ENCODE measurements at regions not wholly inside any gene's neighbourhood (a gene's known extent, or its start where the extent isn't known, plus 50 kb on each side); places are given as distances from the start of the nearest gene placed in this dataset.

DNA sequence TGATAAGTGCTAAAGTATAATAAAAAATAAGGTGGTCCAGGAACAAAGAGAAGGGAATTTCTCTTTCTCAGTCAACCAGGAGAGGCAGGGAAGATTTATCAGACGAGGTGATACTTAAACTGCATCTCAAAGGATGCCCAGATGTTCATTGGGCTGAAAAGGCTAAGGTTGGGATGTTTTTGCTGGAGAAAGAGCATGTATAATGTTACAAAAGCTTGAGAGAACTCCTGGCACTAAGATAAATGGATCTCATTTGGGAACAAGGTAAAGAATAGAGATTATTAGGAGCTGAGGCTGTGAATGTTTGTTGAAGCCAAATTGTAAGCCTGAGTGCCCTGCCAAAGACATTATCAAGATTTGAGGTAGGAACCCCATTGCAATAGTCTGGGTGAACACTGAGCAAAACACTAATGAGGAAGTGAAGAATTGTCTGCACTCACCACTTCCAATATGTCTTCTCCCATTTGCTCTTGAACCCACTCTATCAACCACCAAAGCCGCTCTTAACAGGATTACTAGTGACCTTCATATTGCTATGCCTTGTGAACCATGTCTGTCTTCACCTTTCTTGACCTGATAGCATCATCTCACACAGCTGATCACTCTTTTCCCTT is 149.0 kb upstream of the ARID2 start:
- no peak overlapping the region for H3K4me2 ChIP-seq (ENCODE audit: low read length)
- H3K9ac ChIP-seq (ENCODE audit: low read length) = no peak overlapping the region
- no peaks in the 10 kb centered on the region for H4K20me1 ChIP-seq (ENCODE audit: insufficient read depth, low read length)
- no peaks in the 10 kb centered on the region for H3K4me1 ChIP-seq (ENCODE audit: insufficient read depth, low read length, severe bottlenecking)
- H3K36me3 ChIP-seq (ENCODE audit: insufficient read depth, low read length) = no peaks in the 10 kb centered on the region
- H3K9me3 ChIP-seq (ENCODE audit: low read length) = no peaks in the 10 kb centered on the region
- H3K27ac ChIP-seq (ENCODE audit: low read depth, low read length, poor library complexity, severe bottlenecking) = no peak overlapping the region
- no peak for TF ChIP-seq EZH2 (IDR thresholded peaks at IDR 0.05; ENCODE audit: borderline replicate concordance, low read length)
- TF ChIP-seq, protein P1, sequence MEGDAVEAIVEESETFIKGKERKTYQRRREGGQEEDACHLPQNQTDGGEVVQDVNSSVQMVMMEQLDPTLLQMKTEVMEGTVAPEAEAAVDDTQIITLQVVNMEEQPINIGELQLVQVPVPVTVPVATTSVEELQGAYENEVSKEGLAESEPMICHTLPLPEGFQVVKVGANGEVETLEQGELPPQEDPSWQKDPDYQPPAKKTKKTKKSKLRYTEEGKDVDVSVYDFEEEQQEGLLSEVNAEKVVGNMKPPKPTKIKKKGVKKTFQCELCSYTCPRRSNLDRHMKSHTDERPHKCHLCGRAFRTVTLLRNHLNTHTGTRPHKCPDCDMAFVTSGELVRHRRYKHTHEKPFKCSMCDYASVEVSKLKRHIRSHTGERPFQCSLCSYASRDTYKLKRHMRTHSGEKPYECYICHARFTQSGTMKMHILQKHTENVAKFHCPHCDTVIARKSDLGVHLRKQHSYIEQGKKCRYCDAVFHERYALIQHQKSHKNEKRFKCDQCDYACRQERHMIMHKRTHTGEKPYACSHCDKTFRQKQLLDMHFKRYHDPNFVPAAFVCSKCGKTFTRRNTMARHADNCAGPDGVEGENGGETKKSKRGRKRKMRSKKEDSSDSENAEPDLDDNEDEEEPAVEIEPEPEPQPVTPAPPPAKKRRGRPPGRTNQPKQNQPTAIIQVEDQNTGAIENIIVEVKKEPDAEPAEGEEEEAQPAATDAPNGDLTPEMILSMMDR (IDR thresholded peaks at IDR 0.05; ENCODE audit: low read length) = no peak
- H3K9me2 ChIP-seq (ENCODE audit: low read depth, low read length) = no peaks in the 10 kb centered on the region
- H2AFZ ChIP-seq (ENCODE audit: low read length) = no peak overlapping the region
- H3K27me3 ChIP-seq (ENCODE audit: insufficient read depth, low read length) = no peaks in the 10 kb centered on the region; the same call in 1 of the 2 replicates
- no peaks in the 10 kb centered on the region for H3K79me2 ChIP-seq (ENCODE audit: insufficient read depth, low read length)
- no peak overlapping the region for H3K4me3 ChIP-seq (ENCODE audit: low read depth, low read length, poor library complexity, severe bottlenecking)
- no peaks in the 10 kb centered on the region for H3F3A ChIP-seq (ENCODE audit: insufficient read depth, low read length)

GRCh38 chr12:45581112-45581511 is 148.4 kb upstream of the ARID2 start:
- Histone ChIP-seq H3K27me3 (ENCODE audit: insufficient read depth, low read length) (no peaks in the 10 kb centered on the region; the same call in 1 of the 2 replicates), H2AFZ (ENCODE audit: low read length) (no peak overlapping the region), H3K79me2 (ENCODE audit: insufficient read depth, low read length) (no peaks in the 10 kb centered on the region), H4K20me1 (ENCODE audit: insufficient read depth, low read length) (no peaks in the 10 kb centered on the region), H3K9me2 (ENCODE audit: low read depth, low read length) (no peaks in the 10 kb centered on the region), H3K9ac (ENCODE audit: low read length) (no peak overlapping the region), H3F3A (ENCODE audit: insufficient read depth, low read length) (no peaks in the 10 kb centered on the region), H3K9me3 (ENCODE audit: low read length) (no peaks in the 10 kb centered on the region), H3K27ac (ENCODE audit: low read depth, low read length, poor library complexity, severe bottlenecking) (no peak overlapping the region), H3K4me3 (ENCODE audit: low read depth, low read length, poor library complexity, severe bottlenecking) (no peak overlapping the region), H3K4me2 (ENCODE audit: low read length) (no peak overlapping the region), H3K4me1 (ENCODE audit: insufficient read depth, low read length, severe bottlenecking) (no peaks in the 10 kb centered on the region), H3K36me3 (ENCODE audit: insufficient read depth, low read length) (no peaks in the 10 kb centered on the region)
- TF ChIP-seq, protein P1 (IDR thresholded peaks at IDR 0.05; ENCODE audit: low read length) = no peak
- no peak for TF ChIP-seq EZH2 (IDR thresholded peaks at IDR 0.05; ENCODE audit: borderline replicate concordance, low read length)

DNA sequence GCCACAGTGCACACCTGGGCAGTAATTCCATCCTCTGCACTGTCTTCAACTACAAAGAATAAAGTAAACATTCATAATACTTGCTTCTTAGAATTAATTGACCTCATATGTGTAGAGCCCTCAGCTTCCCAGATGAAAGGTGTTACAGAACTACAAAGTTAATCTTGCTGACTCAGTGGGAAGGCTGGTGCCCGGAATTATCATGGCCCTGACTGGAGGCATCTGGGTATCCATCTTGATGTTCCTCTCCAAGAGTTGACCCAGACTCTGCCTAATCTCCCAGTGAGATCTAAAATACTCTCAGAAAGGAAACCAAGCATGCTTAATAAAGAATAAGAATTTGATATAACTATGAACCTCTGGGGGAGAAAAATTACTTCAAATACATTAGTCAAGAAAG is 147.0 kb upstream of the ARID2 start:
- no peaks in the 10 kb centered on the region for H3F3A ChIP-seq (ENCODE audit: insufficient read depth, low read length)
- H2AFZ ChIP-seq (ENCODE audit: low read length) = no peak overlapping the region
- no peaks in the 10 kb centered on the region for H3K9me2 ChIP-seq (ENCODE audit: low read depth, low read length)
- H3K79me2 ChIP-seq (ENCODE audit: insufficient read depth, low read length) = no peaks in the 10 kb centered on the region
- no peaks in the 10 kb centered on the region for H3K4me1 ChIP-seq (ENCODE audit: insufficient read depth, low read length, severe bottlenecking)
- H3K4me3 ChIP-seq (ENCODE audit: low read depth, low read length, poor library complexity, severe bottlenecking) = no peak overlapping the region
- H3K9me3 ChIP-seq (ENCODE audit: low read length) = no peaks in the 10 kb centered on the region
- H3K27me3 ChIP-seq (ENCODE audit: insufficient read depth, low read length) = no peaks in the 10 kb centered on the region; the same call in 1 of the 2 replicates
- H4K20me1 ChIP-seq (ENCODE audit: insufficient read depth, low read length) = no peaks in the 10 kb centered on the region
- H3K27ac ChIP-seq (ENCODE audit: low read depth, low read length, poor library complexity, severe bottlenecking) = no peak overlapping the region
- H3K9ac ChIP-seq (ENCODE audit: low read length) = no peak overlapping the region
- H3K4me2 ChIP-seq (ENCODE audit: low read length) = no peak overlapping the region
- no peaks in the 10 kb centered on the region for H3K36me3 ChIP-seq (ENCODE audit: insufficient read depth, low read length)
- TF ChIP-seq EZH2 (IDR thresholded peaks at IDR 0.05; ENCODE audit: borderline replicate concordance, low read length) = no peak
- TF ChIP-seq, protein P1 (IDR thresholded peaks at IDR 0.05; ENCODE audit: low read length) = no peak
